IPS DF 19.7 (cell line): ENCODE measurements at regions not wholly inside any gene's neighbourhood (a gene's known extent, or its start where the extent isn't known, plus 50 kb on each side); places are given as distances from the start of the nearest gene placed in this dataset.
"Not testable (repeated sequence)": the region's sequence is repeated elsewhere in the genome, so short reads cannot be mapped to it uniquely, and the experiment has no call there.

Experiments used
- DNase-seq: peaks from one replicate; pipeline ENCODE4 v3.0.0-alpha.2; 2013; ENCODE audit warnings: low read depth, low spot score

GRCh38 chr10:62496925-62497324, 122.8 kb downstream of the ZNF365 start:
- no peak for DNase-seq

DNA sequence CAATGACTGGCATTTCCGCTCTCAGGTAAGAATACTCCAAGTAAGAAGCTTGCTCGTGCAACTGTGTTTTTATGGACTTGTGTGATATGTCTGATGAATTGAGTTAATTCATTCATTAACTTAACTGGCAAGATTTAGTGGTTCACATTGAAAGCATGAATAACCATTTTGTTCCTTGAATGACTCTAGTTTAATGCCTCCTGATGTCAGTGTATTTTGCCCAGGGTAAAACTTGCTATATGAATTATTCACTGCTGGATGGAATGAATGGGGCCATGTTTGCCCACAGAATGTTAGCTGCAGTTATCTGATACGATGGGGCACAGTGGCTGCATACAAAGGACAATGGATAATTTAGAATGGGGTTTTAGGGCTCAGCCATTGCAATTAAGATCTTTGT, 124.1 kb downstream of the ZNF365 start:
- DNase-seq, result no peak

DNA sequence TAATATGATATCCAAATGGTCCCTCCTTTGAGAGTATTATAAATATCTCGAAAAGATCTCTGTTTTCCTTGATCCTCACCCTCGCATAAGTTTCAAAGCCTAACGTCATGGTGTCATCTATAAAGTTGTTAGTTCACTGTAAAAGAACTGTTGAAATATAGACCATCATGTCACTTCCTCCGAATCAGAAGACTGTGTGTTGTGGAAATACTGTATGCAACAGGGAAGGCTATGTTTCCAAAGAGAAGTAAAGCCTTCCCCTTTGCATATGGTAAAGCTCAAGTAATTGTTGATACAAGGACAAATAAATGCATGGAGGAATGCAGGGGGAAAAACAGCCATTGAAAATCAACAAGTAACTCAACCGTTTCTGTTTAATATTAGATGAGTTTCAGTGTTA, 125.9 kb downstream of the ZNF365 start:
- not testable (repeated sequence) for DNase-seq

- no peak for DNase-seq
Observed at GRCh38 chr10:62501547-62501946, 127.4 kb downstream of the ZNF365 start.

DNA sequence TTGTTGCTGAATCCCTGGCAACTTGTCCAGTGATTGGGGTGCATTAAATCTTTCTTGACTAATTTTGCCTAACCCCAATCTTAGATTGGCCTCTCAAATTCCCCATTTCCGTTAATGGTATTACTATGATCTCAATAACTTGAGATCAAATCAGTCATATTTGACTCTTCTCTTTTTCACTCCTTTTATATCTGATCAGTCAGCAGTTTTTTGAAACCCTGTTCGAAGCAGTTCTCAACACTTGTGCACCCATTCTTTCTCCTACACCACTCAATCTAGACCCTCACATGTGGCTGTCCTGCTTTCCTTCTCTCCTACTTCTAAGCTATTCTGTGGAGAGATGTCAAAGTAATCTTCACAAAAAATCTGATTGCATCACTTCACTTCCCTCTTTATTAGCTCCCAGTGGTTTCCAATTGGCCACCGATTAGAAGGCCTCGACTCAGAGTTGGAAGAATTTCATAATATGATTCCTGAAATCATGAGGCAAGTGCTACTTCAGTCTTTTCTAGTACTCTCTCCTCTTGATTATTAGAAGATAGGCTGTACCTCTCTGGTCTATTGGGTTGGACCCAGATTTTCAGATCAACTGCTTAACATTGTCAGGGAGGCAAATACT, 128.9 kb downstream of the ZNF365 start:
- DNase-seq, result no peak

DNA sequence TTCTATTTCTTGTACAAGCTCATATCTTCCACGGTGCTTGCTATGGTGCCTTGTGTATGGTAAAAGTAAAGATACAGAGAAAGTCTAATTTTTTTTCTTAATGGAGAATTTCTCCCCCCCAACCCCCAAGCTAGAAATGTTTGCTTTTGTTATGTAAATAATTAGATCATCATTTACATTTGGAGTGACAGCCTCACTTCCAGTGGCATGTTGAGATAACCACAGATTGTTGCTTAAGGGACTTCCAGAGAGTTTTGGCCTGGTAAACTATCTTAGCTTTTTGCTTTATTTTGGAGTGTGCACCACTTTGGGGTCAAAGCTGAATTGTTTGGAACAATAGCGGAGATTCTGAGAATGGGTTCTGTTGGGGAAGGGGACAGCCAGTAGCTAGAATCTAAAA, 129.7 kb downstream of the ZNF365 start:
- no peak for DNase-seq

- DNase-seq, result no peak
Observed at GRCh38 chr10:62506371-62506770, 132.2 kb downstream of the ZNF365 start.

DNA sequence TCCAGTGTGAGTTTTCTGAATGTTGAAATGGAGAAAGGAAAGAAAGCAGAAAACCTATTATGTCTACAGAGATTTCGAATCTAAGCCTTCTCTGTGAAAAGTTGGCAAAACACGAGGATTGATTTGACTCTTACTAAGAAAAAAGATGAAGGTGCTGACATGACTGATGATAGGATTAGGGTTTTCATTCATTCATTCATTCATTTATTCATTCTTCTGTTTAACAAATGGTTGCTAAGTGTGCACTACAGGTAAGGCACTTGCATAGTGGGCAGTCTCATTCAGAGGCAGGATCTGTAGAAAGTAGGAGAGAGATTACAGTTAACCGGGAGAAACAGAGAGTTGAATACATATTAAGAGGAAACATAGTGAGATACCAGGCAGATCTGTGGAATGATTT, 137.1 kb downstream of the ZNF365 start:
- DNase-seq, result no peak

DNA sequence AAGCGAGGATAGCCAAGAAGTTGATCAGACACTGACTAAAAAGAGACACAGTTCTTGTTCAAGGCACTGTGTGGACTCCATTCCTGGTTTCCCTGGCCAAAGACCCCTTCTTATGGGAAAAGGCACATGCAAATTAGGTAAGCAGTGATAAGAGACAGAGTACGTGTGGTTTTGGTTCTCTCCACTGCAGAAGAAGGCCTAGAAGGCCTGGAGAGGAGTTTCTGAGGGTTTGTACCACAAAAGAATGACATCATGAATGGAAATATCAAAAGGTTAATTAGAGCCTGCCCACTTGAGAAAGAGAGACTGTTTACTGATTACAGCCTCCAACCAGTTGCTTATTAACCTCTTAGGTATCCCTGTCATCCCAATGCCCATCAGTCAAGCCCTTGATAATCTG, 137.5 kb downstream of the ZNF365 start:
- no peak for DNase-seq

DNA sequence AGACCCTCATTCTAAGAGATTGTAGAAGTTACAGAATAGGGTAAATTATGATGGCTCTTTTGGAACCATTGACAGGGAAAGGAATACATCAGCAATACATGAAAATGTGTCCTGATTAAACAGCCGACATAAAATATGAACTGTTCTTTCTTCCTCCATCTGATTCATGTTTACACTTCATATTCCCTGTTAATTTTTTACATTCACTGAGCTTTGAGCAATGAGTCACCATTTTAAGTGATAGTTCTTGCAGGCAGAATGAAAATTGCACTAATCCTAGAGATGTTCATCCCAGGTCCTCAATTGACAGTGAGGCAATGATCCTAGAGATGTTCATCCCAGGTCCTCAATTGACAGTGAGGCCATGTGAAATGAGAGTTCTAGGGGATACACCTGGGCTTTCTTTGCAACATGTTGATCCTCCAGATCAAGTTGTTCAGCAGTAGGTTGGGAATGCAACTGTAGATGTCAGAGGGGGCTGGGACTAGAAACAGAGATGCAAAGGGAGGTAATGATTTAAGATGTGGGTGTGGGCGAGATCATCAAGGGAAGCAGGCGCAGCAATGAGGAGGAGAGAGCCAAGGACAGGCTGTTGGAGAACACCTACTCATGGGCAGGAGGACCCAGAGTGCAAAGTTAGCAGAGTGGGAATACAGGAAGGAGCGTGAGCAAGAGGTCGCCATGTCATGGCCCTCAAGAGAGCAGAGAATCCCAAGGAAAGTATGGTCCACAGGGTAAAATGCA, 138.7 kb downstream of the ZNF365 start:
- no peak for DNase-seq

DNA sequence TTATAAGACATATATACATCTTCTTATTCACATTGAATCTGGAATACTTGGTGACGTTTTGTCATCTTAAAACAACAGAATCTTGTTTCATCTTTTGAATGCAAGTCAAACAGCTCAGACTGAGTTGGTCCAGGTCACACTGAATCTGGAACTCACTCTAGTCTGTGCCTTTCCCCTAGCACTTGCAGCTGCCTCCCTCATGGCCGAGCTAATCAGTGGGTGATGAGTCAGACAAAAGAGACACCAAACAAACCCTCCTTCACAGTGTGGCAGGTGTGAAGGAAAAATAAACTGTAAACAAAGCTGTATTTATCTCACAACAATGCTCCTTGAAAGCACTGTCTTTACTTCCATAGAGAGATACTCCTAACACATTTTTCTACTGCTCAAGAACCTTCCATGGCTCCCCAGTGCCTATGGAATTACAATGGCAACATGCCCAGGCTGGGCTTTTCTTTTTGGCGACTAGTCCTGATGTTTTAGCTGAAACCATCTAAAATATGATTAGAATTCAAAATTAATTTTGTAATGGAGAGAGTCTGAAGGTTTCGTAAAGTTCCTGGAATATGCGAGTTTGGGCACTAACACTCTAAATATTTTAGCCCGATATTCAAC, 140.0 kb downstream of the ZNF365 start:
- DNase-seq, result no peak

DNA sequence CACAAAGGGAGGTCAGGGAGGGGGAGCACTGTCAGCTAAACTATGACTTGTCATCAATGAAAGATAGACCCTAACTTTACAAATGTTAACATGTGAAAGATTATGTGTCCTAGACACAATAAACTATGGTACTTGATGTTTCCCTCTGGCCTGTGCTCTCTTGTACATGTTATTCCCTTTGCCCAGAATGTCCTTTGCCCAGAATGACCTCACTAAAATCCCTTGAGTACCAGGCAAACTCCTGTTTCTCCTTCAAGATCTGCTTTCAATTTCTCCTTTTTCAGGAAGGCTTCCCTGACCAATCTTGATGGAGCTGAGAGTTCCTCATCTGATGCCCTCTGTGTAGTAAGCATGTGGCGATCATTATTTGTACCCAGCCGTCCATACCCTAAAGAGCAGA, 143.1 kb downstream of the ZNF365 start:
- no peak for DNase-seq

DNA sequence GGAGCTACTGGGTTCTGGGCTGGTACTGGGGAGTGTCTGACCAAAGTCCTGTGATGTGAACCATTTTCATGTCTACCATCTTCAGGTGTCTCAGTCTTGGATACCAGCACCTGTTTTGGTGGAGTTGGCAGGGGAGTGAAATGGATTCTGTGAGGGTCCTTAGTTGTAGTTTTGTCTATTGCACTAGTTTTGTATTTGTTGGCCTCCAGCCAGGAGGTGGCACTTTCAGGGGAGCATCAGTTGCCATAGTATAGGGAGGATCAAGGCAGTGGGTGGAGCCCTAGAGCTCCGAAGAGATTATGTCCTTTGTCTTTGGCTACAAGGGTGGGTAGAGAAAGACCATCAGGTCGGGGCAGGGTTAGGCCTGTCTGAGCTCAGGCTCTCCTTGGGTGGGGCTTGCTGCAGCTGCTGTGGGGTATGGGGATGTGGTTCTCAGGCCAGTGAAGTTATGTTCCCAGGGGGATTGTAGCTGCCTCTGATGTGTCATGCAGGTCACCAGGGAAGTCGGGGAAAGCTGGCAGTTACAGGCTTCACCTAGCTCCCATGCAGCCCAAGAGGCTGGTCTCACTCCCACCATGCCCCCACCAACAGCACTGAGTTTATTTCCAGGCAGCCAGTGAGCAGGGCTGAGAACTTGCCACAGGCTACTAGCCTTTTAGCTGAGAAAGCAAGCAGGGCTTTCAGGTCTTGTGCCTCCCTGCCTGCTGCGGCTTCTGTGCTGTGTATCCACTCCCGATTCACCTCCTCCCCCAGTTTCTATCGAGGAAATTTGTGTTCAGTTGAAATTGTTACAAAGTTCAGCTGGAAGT, 153.1 kb downstream of the ZNF365 start:
- DNase-seq, result no peak

- DNase-seq, result no peak
Observed at GRCh38 chr10:62528441-62528840, 154.3 kb downstream of the ZNF365 start.

DNA sequence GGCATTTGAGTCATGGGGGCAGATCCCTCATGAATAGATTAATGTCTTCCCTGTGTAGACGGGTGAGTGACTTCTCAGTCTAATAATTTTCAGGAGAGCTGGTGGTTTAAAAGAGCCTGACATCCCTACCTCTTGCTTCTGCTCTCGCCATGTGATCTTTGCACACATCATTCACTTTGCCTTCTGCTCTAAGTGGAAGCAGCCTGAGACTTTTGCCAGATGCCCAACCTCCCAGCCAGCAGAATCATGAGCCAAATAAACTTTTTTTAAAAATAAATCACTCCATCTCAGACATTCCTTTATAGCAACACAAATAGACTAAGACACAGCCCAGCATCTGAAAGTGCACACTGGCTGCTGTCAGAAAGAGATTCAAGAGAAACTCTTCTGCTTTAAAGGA, 155.2 kb downstream of the ZNF365 start:
- no peak for DNase-seq

DNA sequence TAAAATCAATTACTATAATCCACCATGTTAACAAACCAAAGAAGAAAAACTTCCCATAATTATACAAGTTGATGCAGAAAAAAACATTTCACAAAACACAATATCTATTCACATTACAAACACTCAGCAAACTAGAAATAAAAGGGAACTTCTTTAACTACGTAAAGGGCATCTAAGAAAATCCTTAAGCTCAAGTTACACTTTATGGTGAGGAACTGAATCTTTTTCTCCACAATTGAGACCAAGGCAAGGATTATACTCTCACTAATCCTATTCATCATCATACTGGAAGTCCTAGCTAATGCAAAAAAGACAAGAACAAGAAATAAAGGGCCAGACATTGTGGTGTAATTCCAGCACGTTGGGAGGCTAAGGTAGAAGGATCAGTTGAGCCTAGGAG, 159.9 kb downstream of the ZNF365 start:
- DNase-seq, result no peak

GRCh38 chr10:62538606-62539005, 164.4 kb downstream of the ZNF365 start:
- DNase-seq, result no peak

GRCh38 chr10:62540389-62540788, 166.2 kb downstream of the ZNF365 start:
- no peak for DNase-seq

DNA sequence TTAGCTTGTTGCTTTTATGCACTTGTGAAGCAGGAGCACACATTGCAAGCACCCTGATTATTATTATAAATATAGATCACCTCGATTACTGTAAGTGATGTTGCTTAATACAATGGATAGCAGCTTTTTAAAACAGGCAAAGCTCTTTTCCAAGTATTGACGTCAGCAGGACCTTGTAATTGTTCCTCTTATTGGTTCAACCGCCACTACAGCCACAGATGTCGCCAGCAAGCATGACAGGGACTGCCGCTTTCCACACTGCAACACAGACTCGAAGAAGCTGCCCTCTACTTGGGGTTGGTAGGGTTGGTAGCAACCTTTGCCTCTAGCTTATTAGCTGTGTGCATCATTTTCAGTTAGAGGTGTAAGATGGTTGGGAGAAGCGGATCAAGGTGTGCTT, 167.6 kb downstream of the ZNF365 start:
- no peak for DNase-seq

GRCh38 chr10:62543571-62544355, 169.6 kb downstream of the ZNF365 start:
- no peak for DNase-seq
